Muscle layer of duodenum (tissue), 2 donors: ENCODE measurements at regions not wholly inside any gene's neighbourhood (a gene's known extent, or its start where the extent isn't known, plus 50 kb on each side); places are given as distances from the start of the nearest gene placed in this dataset.

Experiments
- H3K27ac ChIP-seq: one replicate; pipeline ENCODE4 v1.7.0; 2013; ENCODE audit warnings: mild to moderate bottlenecking, low read length
- H3K27me3 ChIP-seq: one replicate; pipeline ENCODE4 v1.7.0; 2013; ENCODE audit warnings: low read depth, mild to moderate bottlenecking, control low read depth, low read length
- H3K36me3 ChIP-seq, 2 donors: one replicate each; pipeline ENCODE4 v1.7.0; 2013; ENCODE audit warnings: low read length in 2 of 2, control low read depth in 1 of 2, mild to moderate bottlenecking in 1 of 2; ENCODE audit not compliant: insufficient read depth in 2 of 2, control insufficient read depth in 1 of 2
- H3K4me1 ChIP-seq, 2 donors: one replicate each; pipeline ENCODE4 v1.7.0; 2013; ENCODE audit warnings: low read length in 2 of 2, mild to moderate bottlenecking in 2 of 2, control low read depth in 1 of 2, moderate library complexity in 1 of 2; ENCODE audit not compliant: insufficient read depth in 2 of 2, control insufficient read depth in 1 of 2
- H3K4me3 ChIP-seq, 2 donors: one replicate each; pipeline ENCODE4 v1.7.0; 2013; ENCODE audit warnings: low read length in 2 of 2, low read depth in 1 of 2, mild to moderate bottlenecking in 1 of 2
- H3K9me3 ChIP-seq, 2 donors: one replicate each; pipeline ENCODE4 v1.7.0; 2013; ENCODE audit warnings: low read length in 2 of 2, control low read depth in 1 of 2, mild to moderate bottlenecking in 1 of 2; ENCODE audit not compliant: control insufficient read depth in 1 of 2
- donor health status: healthy.

- Histone ChIP-seq H3K9me3 (no peaks in the 10 kb centered on the region), H3K4me1 (no peaks in the 10 kb centered on the region), H3K4me3 (no peak overlapping the region), H3K27me3 (no peaks in the 10 kb centered on the region), H3K27ac (no peak overlapping the region), H3K36me3 (no peaks in the 10 kb centered on the region)
These were observed 295.7 kb upstream of the TRPC7 start for GRCh38 chr5:136661026-136661425.

GRCh38 chr5:136656811-136657210 lies 291.5 kb upstream of the TRPC7 start:
- H3K27me3 ChIP-seq: no peaks in the 10 kb centered on the region
- H3K9me3 ChIP-seq: no peaks in the 10 kb centered on the region
- no peak overlapping the region for H3K27ac ChIP-seq
- no peak overlapping the region for H3K4me3 ChIP-seq
- H3K36me3 ChIP-seq: no peaks in the 10 kb centered on the region
- H3K4me1 ChIP-seq: no peaks in the 10 kb centered on the region

GRCh38 chr5:136655468-136655867 lies 290.1 kb upstream of the TRPC7 start:
- Histone ChIP-seq H3K36me3 (no peaks in the 10 kb centered on the region), H3K27ac (no peak overlapping the region), H3K4me1 (no peaks in the 10 kb centered on the region), H3K4me3 (no peak overlapping the region), H3K9me3 (no peaks in the 10 kb centered on the region), H3K27me3 (no peaks in the 10 kb centered on the region)

GRCh38 chr5:136646915-136647314 lies 281.6 kb upstream of the TRPC7 start:
- no peaks in the 10 kb centered on the region for H3K4me1 ChIP-seq

GRCh38 chr5:136642976-136643375 lies 277.6 kb upstream of the TRPC7 start:
- H3K36me3 ChIP-seq: no peaks in the 10 kb centered on the region
- no peaks in the 10 kb centered on the region for H3K9me3 ChIP-seq
- no peak overlapping the region for H3K27ac ChIP-seq
- H3K4me1 ChIP-seq: no peaks in the 10 kb centered on the region
- no peak overlapping the region for H3K4me3 ChIP-seq
- no peaks in the 10 kb centered on the region for H3K27me3 ChIP-seq

More at GRCh38 chr5:136646915-136647314, 281.6 kb upstream of the TRPC7 start:
- Histone ChIP-seq H3K9me3 (no peaks in the 10 kb centered on the region), H3K27me3 (no peaks in the 10 kb centered on the region), H3K36me3 (no peaks in the 10 kb centered on the region), H3K27ac (no peak overlapping the region), H3K4me3 (no peak overlapping the region)

GRCh38 chr5:136639616-136640015 lies 274.3 kb upstream of the TRPC7 start:
- Histone ChIP-seq H3K27me3 (no peaks in the 10 kb centered on the region), H3K27ac (no peak overlapping the region), H3K4me3 (no peak overlapping the region), H3K4me1 (no peaks in the 10 kb centered on the region), H3K9me3 (no peaks in the 10 kb centered on the region), H3K36me3 (no peaks in the 10 kb centered on the region)

GRCh38 chr5:136638084-136638483 lies 272.7 kb upstream of the TRPC7 start:
- no peaks in the 10 kb centered on the region for H3K4me1 ChIP-seq
- H3K36me3 ChIP-seq: no peaks in the 10 kb centered on the region
- H3K27ac ChIP-seq: no peak overlapping the region
- H3K9me3 ChIP-seq: no peaks in the 10 kb centered on the region
- H3K27me3 ChIP-seq: no peaks in the 10 kb centered on the region
- H3K4me3 ChIP-seq: no peak overlapping the region

GRCh38 chr5:136636001-136636400 lies 270.7 kb upstream of the TRPC7 start:
- no peaks in the 10 kb centered on the region for H3K9me3 ChIP-seq
- H3K4me3 ChIP-seq: no peak overlapping the region
- H3K4me1 ChIP-seq: no peaks in the 10 kb centered on the region
- no peaks in the 10 kb centered on the region for H3K36me3 ChIP-seq
- no peak overlapping the region for H3K27ac ChIP-seq
- no peaks in the 10 kb centered on the region for H3K27me3 ChIP-seq

- H3K9me3 ChIP-seq: no peaks in the 10 kb centered on the region
- H3K4me3 ChIP-seq: no peak overlapping the region
- H3K36me3 ChIP-seq: no peaks in the 10 kb centered on the region
These were observed 265.8 kb upstream of the TRPC7 start for GRCh38 chr5:136631186-136631585.

GRCh38 chr5:136629125-136629792 lies 263.9 kb upstream of the TRPC7 start:
- Histone ChIP-seq H3K36me3 (no peaks in the 10 kb centered on the region), H3K27ac (no peak overlapping the region), H3K9me3 (no peaks in the 10 kb centered on the region), H3K4me3 (no peak overlapping the region), H3K4me1 (no peaks in the 10 kb centered on the region), H3K27me3 (no peaks in the 10 kb centered on the region)

More at GRCh38 chr5:136631186-136631585, 265.8 kb upstream of the TRPC7 start:
- Histone ChIP-seq H3K27me3 (no peaks in the 10 kb centered on the region), H3K27ac (no peak overlapping the region), H3K4me1 (no peaks in the 10 kb centered on the region)

- no peaks in the 10 kb centered on the region for H3K9me3 ChIP-seq
- no peaks in the 10 kb centered on the region for H3K4me1 ChIP-seq
- no peak overlapping the region for H3K4me3 ChIP-seq
- no peaks in the 10 kb centered on the region for H3K27me3 ChIP-seq
- H3K27ac ChIP-seq: no peak overlapping the region
- no peaks in the 10 kb centered on the region for H3K36me3 ChIP-seq
These were observed 261.2 kb upstream of the TRPC7 start for GRCh38 chr5:136626531-136626930.

GRCh38 chr5:136622747-136623146 lies 257.4 kb upstream of the TRPC7 start:
- Histone ChIP-seq H3K9me3 (no peaks in the 10 kb centered on the region), H3K36me3 (no peaks in the 10 kb centered on the region), H3K27me3 (no peaks in the 10 kb centered on the region), H3K27ac (no peak overlapping the region), H3K4me3 (no peak overlapping the region), H3K4me1 (no peaks in the 10 kb centered on the region)
